MM.1S (cell line): ENCODE measurements at regions not wholly inside any gene's neighbourhood (a gene's known extent, or its start where the extent isn't known, plus 50 kb on each side); places are given as distances from the start of the nearest gene placed in this dataset.

Experiments used
- DNase-seq: peaks from one replicate; pipeline ENCODE4 v3.0.0-alpha.2; 2015
- H2AFZ ChIP-seq: fragments of 300-600 bp; sonication (generic); 2 replicates; pipeline ENCODE4 v1.6.0; 2016; ENCODE audit warnings: antibody characterized with exemption, low read length
- H3F3A ChIP-seq: fragments of 300-600 bp; sonication (generic); 2 replicates; pipeline ENCODE4 v1.6.1; 2016; ENCODE audit warnings: mild to moderate bottlenecking, antibody characterized with exemption, low read length, moderate library complexity, mixed read lengths; ENCODE audit not compliant: insufficient read depth
- H3K27ac ChIP-seq: fragments of 300-600 bp; sonication (generic); 2 replicates; pipeline ENCODE4 v1.5.1; 2016; ENCODE audit warnings: mild to moderate bottlenecking, low read length
- H3K27me3 ChIP-seq: fragments of 300-600 bp; sonication (generic); replicated peaks from 2 replicates; pipeline ENCODE4 v1.6.0; 2016; ENCODE audit warnings: low read length; ENCODE audit not compliant: insufficient read depth
- H3K36me3 ChIP-seq: fragments of 300-600 bp; sonication (generic); replicated peaks from 2 replicates; pipeline ENCODE4 v1.6.1; 2016; ENCODE audit warnings: mild to moderate bottlenecking, low read length, mixed read lengths; ENCODE audit not compliant: insufficient read depth
- H3K4me1 ChIP-seq: fragments of 300-600 bp; sonication (generic); 2 replicates; pipeline ENCODE4 v1.6.1; 2016; ENCODE audit warnings: low read length, mixed read lengths
- H3K4me2 ChIP-seq: fragments of 300-600 bp; sonication (generic); 2 replicates; pipeline ENCODE4 v1.6.0; 2016; ENCODE audit warnings: low read depth, low read length
- H3K4me3 ChIP-seq: fragments of 300-600 bp; sonication (generic); 2 replicates; pipeline ENCODE4 v1.5.1; 2016; ENCODE audit warnings: low read length, mixed read lengths
- H3K79me2 ChIP-seq: fragments of 300-600 bp; sonication (generic); 2 replicates; pipeline ENCODE4 v1.6.1; 2016; ENCODE audit warnings: mixed run types, low read length, mixed read lengths
- H3K9ac ChIP-seq: fragments of 300-600 bp; sonication (generic); 2 replicates; pipeline ENCODE4 v1.6.1; 2016; ENCODE audit warnings: low read length, mixed read lengths
- H3K9me2 ChIP-seq: fragments of 300-600 bp; sonication (generic); replicated peaks from 2 replicates; pipeline ENCODE4 v1.6.1; 2016; ENCODE audit warnings: mild to moderate bottlenecking, low read length, mixed read lengths; ENCODE audit not compliant: insufficient read depth
- H3K9me3 ChIP-seq: fragments of 300-600 bp; sonication (generic); replicated peaks from 2 replicates; pipeline ENCODE4 v1.6.1; 2016; ENCODE audit warnings: mild to moderate bottlenecking, low read length, mixed read lengths; ENCODE audit not compliant: insufficient read depth
- H4K20me1 ChIP-seq: fragments of 300-600 bp; sonication (generic); 2 replicates; pipeline ENCODE4 v1.6.1; 2016; ENCODE audit warnings: mild to moderate bottlenecking, low read length, moderate library complexity, mixed read lengths; ENCODE audit not compliant: insufficient read depth
- CTCF ChIP-seq: fragments of 300-600 bp; sonication (generic); IDR thresholded peaks from 2 replicates; pipeline ENCODE4 v1.5.1; 2016; ENCODE audit warnings: antibody characterized with exemption, low read length, mixed read lengths
- EZH2 ChIP-seq: fragments of 300-600 bp; sonication (generic); optimal IDR thresholded peaks from 2 replicates; pipeline ENCODE3; 2017; ENCODE audit warnings: low read depth, mild to moderate bottlenecking, antibody characterized with exemption, low read length, mixed read lengths
- EZH2phosphoT487 ChIP-seq: fragments of 300-600 bp; sonication (generic); IDR thresholded peaks from 2 replicates; pipeline ENCODE4 v1.6.1; 2018; ENCODE audit warnings: antibody characterized with exemption, low read length

- no peak overlapping the region for H3K4me3 ChIP-seq
- H3F3A ChIP-seq: no peaks in the 10 kb centered on the region
- H3K27ac ChIP-seq: no peak overlapping the region
- no peaks in the 10 kb centered on the region for H3K36me3 ChIP-seq
- no peaks in the 10 kb centered on the region for H3K4me1 ChIP-seq
- H2AFZ ChIP-seq: no peak overlapping the region
- no peaks in the 10 kb centered on the region for H3K9me3 ChIP-seq
- no peak for DNase-seq
- H3K4me2 ChIP-seq: no peak overlapping the region
- H3K9ac ChIP-seq: no peak overlapping the region
- no peaks in the 10 kb centered on the region for H3K79me2 ChIP-seq
- TF ChIP-seq CTCF: no peak
- no peak for TF ChIP-seq EZH2phosphoT487
- no peak for TF ChIP-seq EZH2
- H4K20me1 ChIP-seq: no peaks in the 10 kb centered on the region
- H3K9me2 ChIP-seq: no peaks in the 10 kb centered on the region
- H3K27me3 ChIP-seq: no peaks in the 10 kb centered on the region
These were observed 273.7 kb upstream of the NFIA start for GRCh38 chr1:60808676-60809075.

- Histone ChIP-seq H2AFZ (no peak overlapping the region), H3K4me2 (no peak overlapping the region), H3K9me3 (no peaks in the 10 kb centered on the region), H3K27ac (no peak overlapping the region), H3K4me3 (no peak overlapping the region), H3K9ac (no peak overlapping the region), H3F3A (no peaks in the 10 kb centered on the region), H4K20me1 (no peaks in the 10 kb centered on the region), H3K79me2 (no peaks in the 10 kb centered on the region), H3K9me2 (no peaks in the 10 kb centered on the region), H3K36me3 (no peaks in the 10 kb centered on the region), H3K27me3 (no peaks in the 10 kb centered on the region), H3K4me1 (no peaks in the 10 kb centered on the region)
- TF ChIP-seq CTCF (no peak), EZH2 (no peak), EZH2phosphoT487 (no peak)
- no peak for DNase-seq
These were observed 279.5 kb upstream of the NFIA start for GRCh38 chr1:60802884-60803283.

GRCh38 chr1:60797351-60797750 lies 285.0 kb upstream of the NFIA start:
- no peak for DNase-seq
- H3K27ac ChIP-seq: no peak overlapping the region
- H3K27me3 ChIP-seq: no peaks in the 10 kb centered on the region
- no peak overlapping the region for H3K4me3 ChIP-seq
- no peaks in the 10 kb centered on the region for H3K4me1 ChIP-seq
- H3K4me2 ChIP-seq: no peak overlapping the region
- H4K20me1 ChIP-seq: no peaks in the 10 kb centered on the region
- no peaks in the 10 kb centered on the region for H3K36me3 ChIP-seq
- H3K9me2 ChIP-seq: no peaks in the 10 kb centered on the region
- no peak for TF ChIP-seq EZH2
- TF ChIP-seq CTCF: no peak
- TF ChIP-seq EZH2phosphoT487: no peak
- H2AFZ ChIP-seq: no peak overlapping the region
- H3K79me2 ChIP-seq: no peaks in the 10 kb centered on the region
- H3K9ac ChIP-seq: no peak overlapping the region
- H3K9me3 ChIP-seq: no peaks in the 10 kb centered on the region
- H3F3A ChIP-seq: no peaks in the 10 kb centered on the region
